ENCODE measurements at regions not wholly inside any gene's neighbourhood (a gene's known extent, or its start where the extent isn't known, plus 50 kb on each side); places are given as distances from the start of the nearest gene placed in this dataset.

GRCh38 chr4:25485104-25485503, 108.0 kb downstream of the ANAPC4 start:
- no peak for DNase-seq
- no peak overlapping the region for H3K27ac ChIP-seq
- no peaks in the 10 kb centered on the region for H3K27me3 ChIP-seq
- no peaks in the 10 kb centered on the region for H3K9me3 ChIP-seq
- in situ Hi-C loops (cut with MboI; ENCODE audit: low pct_ligation_motif_present in 1 of 4, low pct_unique_long_range_greater_than_20kb in 1 of 4, low sequenced_read_pairs in 3 of 4): no loop called here
- H3K36me3 ChIP-seq: no peaks in the 10 kb centered on the region
- no peaks in the 10 kb centered on the region for H3K4me1 ChIP-seq
- no peak for TF ChIP-seq EP300 (IDR thresholded peaks at IDR 0.05; ENCODE audit: low read depth)
- TF ChIP-seq POLR2A (IDR thresholded peaks at IDR 0.05): no peak
- no peak for TF ChIP-seq CTCF (IDR thresholded peaks at IDR 0.05)
- TF ChIP-seq POLR2AphosphoS5 (IDR thresholded peaks at IDR 0.05): no peak
- 64 to 73% methylated on average over 6 of the region's 6 CpGs for WGBS, 2 donors (ENCODE audit: low coverage in 1 of 2)
- intact Hi-C loops (cut with DNase I; ENCODE audit: low total_unique reads): no loop called here
- H3K4me3 ChIP-seq: no peak overlapping the region

- no peaks in the 10 kb centered on the region for H3K9me3 ChIP-seq
- H3K4me3 ChIP-seq: no peak overlapping the region
- no peaks in the 10 kb centered on the region for H3K4me1 ChIP-seq
- in situ Hi-C loops (cut with MboI; ENCODE audit: low pct_ligation_motif_present in 1 of 4, low pct_unique_long_range_greater_than_20kb in 1 of 4, low sequenced_read_pairs in 3 of 4): no loop called here
- H3K27me3 ChIP-seq: no peaks in the 10 kb centered on the region
- intact Hi-C loops (cut with DNase I; ENCODE audit: low total_unique reads): no loop called here
- H3K27ac ChIP-seq: no peak overlapping the region
- TF ChIP-seq CTCF (IDR thresholded peaks at IDR 0.05) (no peak), POLR2AphosphoS5 (IDR thresholded peaks at IDR 0.05) (no peak), EP300 (IDR thresholded peaks at IDR 0.05; ENCODE audit: low read depth) (no peak), POLR2A (IDR thresholded peaks at IDR 0.05) (no peak)
- no peak for DNase-seq
- WGBS, 2 donors (ENCODE audit: low coverage in 1 of 2): 69 to 73% methylated on average over 3 of the region's 3 CpGs
- no peaks in the 10 kb centered on the region for H3K36me3 ChIP-seq
Measured at GRCh38 chr4:25486171-25486570, 109.1 kb downstream of the ANAPC4 start.

GRCh38 chr4:25487155-25487554, 110.1 kb downstream of the ANAPC4 start:
- Histone ChIP-seq H3K4me1 (no peaks in the 10 kb centered on the region), H3K36me3 (no peaks in the 10 kb centered on the region), H3K27ac (no peak overlapping the region), H3K4me3 (no peak overlapping the region), H3K27me3 (no peaks in the 10 kb centered on the region), H3K9me3 (no peaks in the 10 kb centered on the region)
- no peak for TF ChIP-seq EP300 (IDR thresholded peaks at IDR 0.05; ENCODE audit: low read depth)
- no peak for TF ChIP-seq CTCF (IDR thresholded peaks at IDR 0.05)
- no peak for TF ChIP-seq POLR2A (IDR thresholded peaks at IDR 0.05)
- no peak for TF ChIP-seq POLR2AphosphoS5 (IDR thresholded peaks at IDR 0.05)
- no peak for DNase-seq
- in situ Hi-C loops (cut with MboI; ENCODE audit: low pct_ligation_motif_present in 1 of 4, low pct_unique_long_range_greater_than_20kb in 1 of 4, low sequenced_read_pairs in 3 of 4) (no loop called here), intact Hi-C loops (cut with DNase I; ENCODE audit: low total_unique reads) (no loop called here)
- WGBS, 2 donors (ENCODE audit: low coverage in 1 of 2): 87 to 100% methylated on average over 1 to 6 of the region's 6 CpGs

- H3K9me3 ChIP-seq: no peaks in the 10 kb centered on the region
- H3K27ac ChIP-seq: no peak overlapping the region
- TF ChIP-seq POLR2A (IDR thresholded peaks at IDR 0.05): no peak
- no peak for TF ChIP-seq CTCF (IDR thresholded peaks at IDR 0.05)
- TF ChIP-seq POLR2AphosphoS5 (IDR thresholded peaks at IDR 0.05): no peak
- TF ChIP-seq EP300 (IDR thresholded peaks at IDR 0.05; ENCODE audit: low read depth): no peak
- no peaks in the 10 kb centered on the region for H3K27me3 ChIP-seq
- 67 to 92% methylated on average over 1 of the region's 1 CpG for WGBS, 2 donors (ENCODE audit: low coverage in 1 of 2)
- no peaks in the 10 kb centered on the region for H3K4me1 ChIP-seq
- in situ Hi-C loops (cut with MboI; ENCODE audit: low pct_ligation_motif_present in 1 of 4, low pct_unique_long_range_greater_than_20kb in 1 of 4, low sequenced_read_pairs in 3 of 4): no loop called here
- no peak overlapping the region for H3K4me3 ChIP-seq
- no peak for DNase-seq
- H3K36me3 ChIP-seq: no peaks in the 10 kb centered on the region
- intact Hi-C loops (cut with DNase I; ENCODE audit: low total_unique reads): no loop called here
Measured at GRCh38 chr4:25489253-25489797, 112.3 kb downstream of the ANAPC4 start.
